ENCODE measurements at regions not wholly inside any gene's neighbourhood (a gene's known extent, or its start where the extent isn't known, plus 50 kb on each side); places are given as distances from the start of the nearest gene placed in this dataset.

DNA sequence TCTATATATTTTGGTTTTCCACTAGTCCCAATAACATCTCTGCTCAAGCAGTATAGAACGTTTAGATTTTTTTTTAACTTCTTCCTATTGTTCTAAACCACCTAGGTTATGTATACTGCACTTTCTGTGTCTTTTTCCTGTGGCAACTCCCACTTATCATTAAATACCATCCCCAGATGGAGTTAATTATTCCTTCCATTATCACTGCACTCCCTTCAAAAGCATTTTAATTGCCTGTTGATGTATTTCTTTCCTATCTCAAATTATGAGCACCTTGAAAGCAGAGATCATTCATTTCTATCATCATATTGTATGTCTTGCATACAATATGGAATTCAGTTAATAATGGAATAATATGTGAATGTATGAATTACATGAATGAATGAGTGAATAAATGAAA, 148.0 kb downstream of the HGF start:
- no peak overlapping the region for H3K4me3 Mint-ChIP-seq
- no peaks in the 10 kb centered on the region for H3K4me1 Mint-ChIP-seq
- H3K27ac Mint-ChIP-seq: no peak overlapping the region
- peaks cover 0 to 9% (median 3%) of the 10 kb centered on the region in 3 donors for H3K9me3 Mint-ChIP-seq
- no peaks in the 10 kb centered on the region for H3K36me3 Mint-ChIP-seq
- H3K27me3 Mint-ChIP-seq: no peaks in the 10 kb centered on the region

DNA sequence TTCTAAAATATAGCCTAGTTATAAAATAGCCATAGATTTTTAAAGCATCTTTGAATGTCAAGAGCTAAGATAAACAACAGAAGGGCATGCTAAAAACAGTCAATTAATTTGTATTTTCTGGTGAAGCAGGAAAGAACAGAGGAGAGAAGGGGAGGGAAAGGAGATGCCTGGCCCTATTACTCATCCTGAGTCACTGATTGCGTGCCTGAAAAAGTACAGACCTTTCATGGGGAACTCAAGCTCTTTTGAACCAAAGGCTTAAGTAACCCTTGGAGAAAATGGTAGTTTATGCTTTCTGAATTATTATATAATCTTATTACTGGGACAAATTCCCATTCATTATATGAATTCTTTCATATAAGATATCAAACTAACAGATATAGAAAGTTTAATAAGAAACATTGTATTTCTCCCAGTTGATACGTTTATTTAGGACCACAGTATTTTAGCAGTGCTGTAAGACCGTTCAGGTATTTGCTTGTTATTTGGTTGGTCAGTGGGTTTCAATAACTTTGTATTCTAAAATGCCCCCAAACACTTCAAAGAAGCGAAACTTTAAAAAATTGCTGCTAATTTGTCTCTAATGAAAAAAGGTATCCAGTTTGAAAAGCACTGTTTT, 151.3 kb downstream of the HGF start:
- Mint-ChIP-seq H3K27ac (no peak overlapping the region), H3K36me3 (no peaks in the 10 kb centered on the region), H3K4me3 (no peak overlapping the region), H3K27me3 (no peaks in the 10 kb centered on the region), H3K4me1 (no peaks in the 10 kb centered on the region), H3K9me3 (peaks cover 0 to 13% (median 3%) of the 10 kb centered on the region in 3 donors)

DNA sequence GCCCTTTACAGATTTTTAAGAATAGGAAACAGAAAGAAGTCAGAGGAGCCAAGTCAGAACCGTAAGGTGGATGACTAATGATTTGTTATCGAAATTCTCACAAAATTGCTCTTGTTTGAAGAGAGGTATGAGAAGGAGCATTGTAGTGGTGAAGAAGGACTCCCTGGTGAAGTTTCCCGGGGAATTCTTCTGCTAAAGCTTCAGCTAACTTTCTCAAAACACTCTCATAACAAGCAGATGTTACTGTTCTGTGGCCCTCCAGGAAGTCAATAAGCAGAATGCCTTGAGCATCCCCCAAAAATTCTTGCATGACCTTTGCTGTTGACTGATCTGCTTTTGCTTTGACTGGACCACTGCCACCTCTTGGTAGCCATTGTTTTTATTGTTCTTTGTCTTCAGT, 152.9 kb downstream of the HGF start:
- Mint-ChIP-seq H3K27me3 (no peaks in the 10 kb centered on the region), H3K27ac (no peak overlapping the region), H3K4me1 (no peaks in the 10 kb centered on the region), H3K4me3 (no peak overlapping the region), H3K9me3 (peaks cover 0 to 12% (median 1%) of the 10 kb centered on the region in 3 donors), H3K36me3 (no peaks in the 10 kb centered on the region)

DNA sequence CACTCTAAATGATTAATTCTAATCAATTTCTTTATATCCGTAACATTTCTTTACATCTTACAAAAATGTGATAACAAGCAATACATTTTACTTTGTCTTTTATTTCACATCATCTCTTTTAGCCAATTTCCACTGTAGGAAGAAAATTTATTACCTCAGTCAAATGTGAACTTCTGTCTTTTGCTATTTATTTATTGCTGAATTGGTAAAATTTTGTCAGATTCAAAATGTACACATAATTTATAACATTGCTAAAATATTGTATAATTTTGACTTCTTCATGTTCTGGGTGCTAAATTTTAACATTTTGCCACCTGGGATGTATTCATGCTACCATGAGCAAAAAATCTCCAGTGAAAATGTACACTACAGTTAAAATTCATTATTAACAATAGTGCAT, 158.0 kb downstream of the HGF start:
- Mint-ChIP-seq H3K4me3 (no peak overlapping the region), H3K27ac (no peak overlapping the region), H3K36me3 (no peaks in the 10 kb centered on the region), H3K4me1 (no peaks in the 10 kb centered on the region), H3K9me3 (peaks cover 0 to 11% (median 0%) of the 10 kb centered on the region in 3 donors), H3K27me3 (no peaks in the 10 kb centered on the region)

DNA sequence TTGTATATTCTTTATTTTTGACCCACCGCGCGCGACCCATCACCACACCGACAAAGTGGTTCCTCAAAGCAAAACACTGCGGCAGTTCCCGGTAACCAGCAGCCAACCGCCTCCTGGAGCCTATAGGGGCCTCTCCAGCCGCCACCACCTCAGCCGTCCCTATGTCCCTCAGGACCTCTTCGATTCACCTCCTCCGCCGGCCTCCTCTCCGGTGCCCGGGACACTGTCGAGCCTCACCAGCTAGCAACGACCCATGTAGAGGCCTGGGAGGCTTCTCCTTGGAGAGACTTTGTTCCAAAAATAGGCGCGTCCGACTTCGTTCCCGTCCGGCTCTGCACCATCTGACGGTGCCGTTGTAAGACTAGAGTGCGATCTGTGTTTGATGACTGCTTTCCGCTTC, 158.8 kb downstream of the HGF start:
- peaks cover 0 to 11% (median 0%) of the 10 kb centered on the region in 3 donors for H3K9me3 Mint-ChIP-seq
- H3K27ac Mint-ChIP-seq: no peak overlapping the region
- H3K27me3 Mint-ChIP-seq: no peaks in the 10 kb centered on the region
- H3K4me3 Mint-ChIP-seq: no peak overlapping the region
- no peaks in the 10 kb centered on the region for H3K4me1 Mint-ChIP-seq
- no peaks in the 10 kb centered on the region for H3K36me3 Mint-ChIP-seq

DNA sequence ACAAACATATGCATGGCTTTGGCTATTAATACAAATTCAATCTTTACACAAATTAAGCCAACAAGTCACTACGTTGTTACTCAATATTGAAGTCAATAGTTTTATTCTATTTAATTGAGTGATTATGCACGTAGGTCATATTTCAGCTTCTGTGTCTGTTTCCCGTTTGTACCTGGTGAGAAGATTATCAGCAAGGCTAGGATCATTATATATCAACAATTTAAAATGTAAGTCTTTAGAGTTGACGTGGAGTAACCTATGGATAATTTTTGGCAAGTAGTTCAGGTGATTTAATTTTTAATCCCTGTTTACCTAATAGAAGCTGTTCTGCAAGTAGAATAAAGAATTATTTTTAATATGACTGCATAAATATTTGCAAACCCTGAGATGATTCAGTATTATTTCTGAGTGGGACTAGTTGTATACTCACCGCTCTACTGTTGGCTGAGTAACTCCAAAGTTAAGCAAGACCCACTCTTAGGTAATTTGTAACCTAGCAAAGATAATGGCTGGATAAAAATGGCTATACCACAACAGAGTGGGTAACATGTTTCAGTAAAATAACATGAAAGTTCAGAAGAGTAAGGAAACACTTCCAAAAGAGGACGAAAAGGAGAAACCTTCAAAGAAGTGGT, 161.0 kb downstream of the HGF start:
- Mint-ChIP-seq H3K4me1 (no peaks in the 10 kb centered on the region), H3K4me3 (no peak overlapping the region), H3K27ac (no peak overlapping the region), H3K9me3 (peaks cover 0 to 6% (median 0%) of the 10 kb centered on the region in 3 donors), H3K36me3 (no peaks in the 10 kb centered on the region), H3K27me3 (no peaks in the 10 kb centered on the region)

DNA sequence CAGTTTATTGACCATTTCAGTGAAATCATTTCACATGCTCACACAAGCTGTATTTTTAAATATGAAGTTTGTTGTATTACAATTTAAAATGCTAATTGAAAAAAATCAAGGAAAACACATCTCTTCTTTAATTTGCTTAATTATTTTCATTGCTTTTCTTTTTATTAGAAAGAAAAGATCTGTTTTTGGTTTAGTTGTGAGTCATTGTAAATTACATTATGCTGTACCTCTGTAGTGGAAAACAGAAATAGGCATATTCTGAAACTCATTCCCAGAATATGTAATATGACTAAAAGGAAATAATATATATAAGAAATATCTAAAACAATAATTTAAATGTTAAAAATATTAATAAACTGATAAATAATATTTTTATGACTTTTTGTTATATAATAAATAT, 161.9 kb downstream of the HGF start:
- Mint-ChIP-seq H3K9me3 (peaks cover 0 to 6% (median 0%) of the 10 kb centered on the region in 3 donors), H3K36me3 (no peaks in the 10 kb centered on the region), H3K27ac (no peak overlapping the region), H3K4me3 (no peak overlapping the region), H3K4me1 (no peaks in the 10 kb centered on the region), H3K27me3 (no peaks in the 10 kb centered on the region)

DNA sequence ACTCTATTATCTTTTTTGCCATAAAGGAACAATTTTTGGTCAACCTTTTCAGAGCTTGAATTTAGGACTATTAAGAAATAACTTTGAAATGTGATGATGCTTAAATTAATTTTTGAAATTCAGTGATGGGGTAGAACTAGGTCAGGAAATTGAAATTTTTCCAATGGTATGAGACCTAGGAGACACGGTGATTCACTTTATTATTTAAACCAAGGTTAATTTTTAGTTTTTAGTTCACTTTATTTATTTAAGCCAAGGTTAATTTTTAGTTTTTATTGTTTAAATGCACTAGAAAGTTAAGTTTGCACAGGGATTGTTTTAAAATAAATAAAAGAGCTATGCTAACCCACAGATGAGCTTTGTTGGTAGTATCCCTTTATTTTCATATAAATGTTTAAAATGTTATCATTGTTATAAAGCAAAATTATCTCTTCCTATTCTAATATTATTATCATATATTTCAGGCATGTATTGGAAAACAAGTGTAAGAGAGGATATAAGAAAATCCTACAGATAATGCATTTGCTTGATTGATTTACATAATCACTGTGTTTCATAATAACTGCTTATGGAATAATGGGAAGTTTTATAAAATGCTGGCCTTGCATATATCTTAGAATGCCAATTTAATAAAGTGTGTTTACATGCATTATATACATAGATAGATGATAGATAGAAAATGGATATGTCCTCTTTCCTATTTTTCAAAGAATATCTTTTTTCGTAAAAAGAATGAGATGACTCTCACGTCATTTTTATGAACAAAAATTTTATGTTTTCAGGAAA, 163.6 kb downstream of the HGF start:
- H3K27me3 Mint-ChIP-seq: no peaks in the 10 kb centered on the region
- H3K4me3 Mint-ChIP-seq: no peak overlapping the region
- H3K4me1 Mint-ChIP-seq: no peaks in the 10 kb centered on the region
- H3K36me3 Mint-ChIP-seq: no peaks in the 10 kb centered on the region
- H3K9me3 Mint-ChIP-seq: peaks cover 0 to 6% (median 0%) of the 10 kb centered on the region in 3 donors
- no peak overlapping the region for H3K27ac Mint-ChIP-seq

DNA sequence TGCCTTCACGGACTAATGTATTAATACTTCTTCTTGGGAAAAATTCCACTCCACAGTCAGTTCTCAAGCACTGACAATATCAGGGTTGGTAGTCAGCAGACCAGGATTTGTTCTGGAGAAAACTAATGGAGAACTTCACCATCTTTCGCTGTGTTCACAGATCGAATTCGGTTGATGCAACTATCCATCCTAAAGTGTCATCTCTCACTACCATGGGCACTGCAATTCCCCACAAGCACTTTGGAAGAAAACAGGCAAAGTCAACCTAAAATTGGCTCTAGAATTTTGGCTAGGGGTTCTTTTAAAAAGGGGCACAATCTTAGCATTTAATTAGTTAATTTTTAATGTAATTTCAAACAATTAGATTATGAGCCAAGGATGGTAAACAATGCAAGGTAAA, 164.4 kb downstream of the HGF start:
- H3K9me3 Mint-ChIP-seq: peaks cover 0 to under 1% (median 0%) of the 10 kb centered on the region in 3 donors
- H3K4me3 Mint-ChIP-seq: no peak overlapping the region
- H3K4me1 Mint-ChIP-seq: no peaks in the 10 kb centered on the region
- H3K27me3 Mint-ChIP-seq: no peaks in the 10 kb centered on the region
- no peak overlapping the region for H3K27ac Mint-ChIP-seq
- H3K36me3 Mint-ChIP-seq: no peaks in the 10 kb centered on the region

DNA sequence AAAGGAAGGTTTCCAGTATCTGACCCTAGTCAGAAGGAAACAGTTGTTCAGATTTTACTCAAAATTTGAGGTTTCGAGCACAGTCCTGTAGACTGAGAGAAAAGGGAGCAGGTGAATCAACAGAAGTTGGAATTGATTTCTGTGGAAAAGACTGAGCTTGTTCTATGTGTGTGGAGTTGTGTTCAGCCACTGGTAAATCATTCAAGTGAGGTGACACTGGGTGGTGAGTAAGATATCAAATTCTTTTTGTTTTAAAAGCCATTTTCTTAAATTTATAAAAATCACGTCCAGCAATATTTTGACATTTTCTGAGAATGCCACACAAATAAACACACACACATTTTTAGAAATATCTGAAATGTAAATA, 165.1 kb downstream of the HGF start:
- peaks cover 0 to 7% (median 0%) of the 10 kb centered on the region in 3 donors for H3K9me3 Mint-ChIP-seq
- no peak overlapping the region for H3K27ac Mint-ChIP-seq
- no peaks in the 10 kb centered on the region for H3K36me3 Mint-ChIP-seq
- H3K4me1 Mint-ChIP-seq: no peaks in the 10 kb centered on the region
- no peak overlapping the region for H3K4me3 Mint-ChIP-seq
- H3K27me3 Mint-ChIP-seq: no peaks in the 10 kb centered on the region

DNA sequence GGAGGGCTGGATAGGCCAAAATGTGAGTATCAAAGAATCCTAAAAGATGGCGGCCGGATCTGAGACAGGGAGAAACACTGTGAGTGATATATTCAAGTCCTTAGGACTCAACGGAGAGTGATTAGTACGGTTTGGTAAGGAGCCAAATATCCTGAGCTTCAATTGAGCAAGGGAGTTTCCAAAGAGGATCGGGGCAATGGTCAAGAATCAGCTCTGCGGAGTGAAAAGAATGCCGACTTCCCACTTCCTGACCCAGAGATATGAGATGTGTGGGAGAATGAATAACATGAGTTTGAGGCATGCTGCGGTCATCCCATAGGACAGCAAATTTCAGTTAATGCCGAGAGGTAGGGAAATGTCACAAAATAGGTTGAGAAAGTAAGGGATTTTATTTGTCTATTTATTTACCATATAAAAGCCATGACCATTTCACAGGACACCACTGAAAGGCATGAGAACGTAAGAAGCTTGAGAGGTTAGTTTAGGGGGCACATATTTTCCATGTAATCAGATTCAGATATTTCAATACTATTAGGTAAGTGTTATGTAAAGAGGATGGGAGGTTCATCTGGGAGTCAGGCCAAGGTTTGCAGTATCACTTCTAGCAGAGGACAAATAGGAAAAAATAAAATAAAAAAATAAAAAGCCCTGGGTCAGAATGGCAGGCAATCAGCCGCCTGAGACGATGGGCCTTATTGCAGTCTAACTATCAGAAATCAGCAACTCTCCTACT, 165.6 kb downstream of the HGF start:
- H3K27ac Mint-ChIP-seq: no peak overlapping the region
- H3K4me3 Mint-ChIP-seq: no peak overlapping the region
- peaks cover 0 to 7% (median 0%) of the 10 kb centered on the region in 3 donors for H3K9me3 Mint-ChIP-seq
- no peaks in the 10 kb centered on the region for H3K36me3 Mint-ChIP-seq
- no peaks in the 10 kb centered on the region for H3K4me1 Mint-ChIP-seq
- H3K27me3 Mint-ChIP-seq: no peaks in the 10 kb centered on the region

DNA sequence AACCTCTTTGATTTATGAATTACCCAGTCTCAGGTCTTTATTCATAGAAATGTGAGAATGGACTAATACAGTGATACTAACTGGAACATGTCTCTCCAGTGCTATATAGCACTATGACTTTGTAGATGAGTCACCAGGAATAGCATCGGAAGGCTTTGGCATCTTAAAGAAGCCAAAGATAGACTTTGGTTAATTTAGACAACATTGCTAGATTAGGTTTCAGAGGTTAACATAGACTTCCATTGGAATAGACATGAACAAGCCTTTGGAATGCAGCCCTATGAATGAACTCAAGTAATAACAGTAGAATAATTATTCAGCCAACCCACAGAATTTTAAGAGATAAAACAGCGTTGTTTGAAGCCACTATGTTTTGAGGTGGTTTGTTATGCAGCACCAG, 169.2 kb downstream of the HGF start:
- Mint-ChIP-seq H3K4me3 (no peak overlapping the region), H3K4me1 (no peaks in the 10 kb centered on the region), H3K9me3 (peaks cover 0 to 7% (median 0%) of the 10 kb centered on the region in 3 donors), H3K27ac (no peak overlapping the region), H3K27me3 (no peaks in the 10 kb centered on the region), H3K36me3 (no peaks in the 10 kb centered on the region)

DNA sequence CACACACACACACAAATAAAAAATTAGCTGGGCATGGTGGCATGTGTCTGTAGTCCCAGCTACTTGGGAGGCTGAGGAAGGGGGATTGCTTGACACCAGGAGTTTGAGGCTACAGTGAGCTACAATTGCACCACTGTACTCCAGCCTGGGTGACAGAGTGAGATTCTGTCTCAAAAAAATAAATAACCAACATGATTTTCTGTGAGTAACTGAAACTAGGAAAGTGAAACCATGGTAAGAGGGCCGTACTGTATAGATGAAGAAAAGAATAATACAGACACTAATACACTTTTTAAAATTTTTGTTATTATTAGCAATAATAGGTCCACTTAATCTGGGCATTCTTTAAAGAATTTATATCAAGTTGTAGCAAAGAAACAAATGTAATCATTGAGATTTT, 170.9 kb downstream of the HGF start:
- no peaks in the 10 kb centered on the region for H3K4me1 Mint-ChIP-seq
- H3K9me3 Mint-ChIP-seq: peaks cover 3 to 7% (median 3%) of the 10 kb centered on the region in 3 donors
- H3K27ac Mint-ChIP-seq: no peak overlapping the region
- H3K27me3 Mint-ChIP-seq: no peaks in the 10 kb centered on the region
- H3K4me3 Mint-ChIP-seq: no peak overlapping the region
- H3K36me3 Mint-ChIP-seq: no peaks in the 10 kb centered on the region

DNA sequence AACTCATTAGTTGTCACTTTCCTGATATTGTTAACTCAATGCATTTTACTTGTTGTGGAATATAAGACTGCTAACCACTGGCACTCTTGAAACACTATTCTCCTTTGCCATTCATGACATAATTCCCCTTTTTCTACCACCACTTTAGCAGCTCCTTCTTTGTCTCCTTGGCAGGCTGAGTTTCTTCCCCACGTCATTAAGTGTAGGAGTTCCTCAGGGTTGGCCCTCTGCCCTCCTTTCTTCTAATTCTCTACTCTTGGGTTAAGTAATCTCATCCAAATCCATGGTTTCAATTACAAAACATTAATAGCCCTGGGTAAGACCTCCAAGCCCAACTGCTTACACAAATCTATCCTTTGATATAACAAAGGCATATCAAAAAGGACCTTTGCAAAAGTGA, 175.1 kb downstream of the HGF start:
- H3K4me1 Mint-ChIP-seq: no peaks in the 10 kb centered on the region
- H3K4me3 Mint-ChIP-seq: no peak overlapping the region
- H3K27ac Mint-ChIP-seq: no peak overlapping the region
- H3K27me3 Mint-ChIP-seq: no peaks in the 10 kb centered on the region
- H3K36me3 Mint-ChIP-seq: no peaks in the 10 kb centered on the region
- peaks cover 5 to 18% (median 11%) of the 10 kb centered on the region in 3 donors for H3K9me3 Mint-ChIP-seq

DNA sequence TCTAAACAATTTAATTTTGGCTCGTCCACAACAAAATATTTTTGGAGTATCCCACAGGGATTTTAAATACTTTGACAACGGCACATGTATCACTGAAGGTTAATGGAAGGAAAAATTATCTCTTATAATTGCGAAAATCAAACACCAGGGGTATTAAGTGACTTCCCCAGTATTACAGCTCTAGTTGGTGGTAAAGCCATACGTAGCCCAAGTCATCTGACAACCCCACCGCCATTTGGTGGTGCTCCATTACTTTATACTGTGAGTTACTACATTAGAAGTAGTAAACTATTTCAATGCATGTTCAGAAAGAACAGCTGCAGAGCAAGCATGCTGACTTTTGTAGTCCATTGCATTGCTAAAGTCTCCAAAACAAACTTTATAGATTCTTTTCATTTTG, 179.7 kb downstream of the HGF start:
- H3K27ac Mint-ChIP-seq: no peak overlapping the region
- no peak overlapping the region for H3K4me3 Mint-ChIP-seq

More for the DNA sequence above, 179.7 kb downstream of the HGF start:
- peaks cover 8 to 25% (median 15%) of the 10 kb centered on the region in 3 donors for H3K9me3 Mint-ChIP-seq
- H3K36me3 Mint-ChIP-seq: no peaks in the 10 kb centered on the region
- no peaks in the 10 kb centered on the region for H3K27me3 Mint-ChIP-seq
- H3K4me1 Mint-ChIP-seq: no peaks in the 10 kb centered on the region

Data from IgD-negative memory B cell (primary cell).